ENCODE measurements at regions not wholly inside any gene's neighbourhood (a gene's known extent, or its start where the extent isn't known, plus 50 kb on each side); places are given as distances from the start of the nearest gene placed in this dataset.

DNA sequence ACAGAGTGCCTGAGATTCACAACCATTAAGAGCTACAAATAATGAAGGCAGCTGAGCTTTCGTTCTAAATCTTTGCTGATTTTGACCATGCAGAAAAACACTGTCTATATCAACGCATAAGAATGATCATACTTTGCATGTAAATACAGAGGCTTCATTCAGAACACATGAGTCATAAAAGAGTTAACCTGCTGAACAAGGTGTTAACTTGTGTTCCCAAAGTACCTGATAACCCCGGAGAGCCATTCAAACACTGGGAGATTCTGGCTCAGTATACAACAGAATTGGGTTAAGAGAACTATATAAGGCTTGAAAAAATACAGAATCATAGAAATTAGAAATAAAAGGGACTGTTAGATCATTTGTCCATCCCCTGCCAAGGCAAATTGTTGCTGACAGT lies 964.3 kb upstream of the TENM3 start:
- TF ChIP-seq POLR2A (IDR thresholded peaks at IDR 0.05; ENCODE audit: low read depth) (no peak), POLR2AphosphoS5 (IDR thresholded peaks at IDR 0.05) (no peak), EP300 (IDR thresholded peaks at IDR 0.05) (no peak)
- TF ChIP-seq, protein P1, sequence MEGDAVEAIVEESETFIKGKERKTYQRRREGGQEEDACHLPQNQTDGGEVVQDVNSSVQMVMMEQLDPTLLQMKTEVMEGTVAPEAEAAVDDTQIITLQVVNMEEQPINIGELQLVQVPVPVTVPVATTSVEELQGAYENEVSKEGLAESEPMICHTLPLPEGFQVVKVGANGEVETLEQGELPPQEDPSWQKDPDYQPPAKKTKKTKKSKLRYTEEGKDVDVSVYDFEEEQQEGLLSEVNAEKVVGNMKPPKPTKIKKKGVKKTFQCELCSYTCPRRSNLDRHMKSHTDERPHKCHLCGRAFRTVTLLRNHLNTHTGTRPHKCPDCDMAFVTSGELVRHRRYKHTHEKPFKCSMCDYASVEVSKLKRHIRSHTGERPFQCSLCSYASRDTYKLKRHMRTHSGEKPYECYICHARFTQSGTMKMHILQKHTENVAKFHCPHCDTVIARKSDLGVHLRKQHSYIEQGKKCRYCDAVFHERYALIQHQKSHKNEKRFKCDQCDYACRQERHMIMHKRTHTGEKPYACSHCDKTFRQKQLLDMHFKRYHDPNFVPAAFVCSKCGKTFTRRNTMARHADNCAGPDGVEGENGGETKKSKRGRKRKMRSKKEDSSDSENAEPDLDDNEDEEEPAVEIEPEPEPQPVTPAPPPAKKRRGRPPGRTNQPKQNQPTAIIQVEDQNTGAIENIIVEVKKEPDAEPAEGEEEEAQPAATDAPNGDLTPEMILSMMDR (IDR thresholded peaks at IDR 0.05), result no peak

DNA sequence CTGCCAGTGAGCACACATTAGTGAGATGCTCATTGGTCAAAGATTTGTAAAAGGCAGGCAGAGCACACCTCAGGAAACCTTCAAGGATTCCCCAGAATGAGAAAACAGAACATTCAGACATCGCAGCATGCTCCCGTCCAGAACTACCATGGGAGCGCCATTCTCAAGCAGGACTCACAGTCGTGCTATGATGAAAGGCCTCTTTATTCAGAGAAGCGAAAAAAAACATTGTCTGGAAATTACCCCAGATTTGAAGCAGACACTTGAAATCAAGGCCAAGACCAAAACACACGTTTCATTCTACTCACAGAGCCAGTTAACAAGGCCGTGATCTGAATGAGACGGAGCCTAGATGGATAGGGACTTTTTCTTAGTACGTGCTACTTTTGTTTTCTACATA lies 961.8 kb upstream of the TENM3 start:
- intact Hi-C loops (cut with DNase I), result no loop called here
- DNase-seq (ENCODE audit: extremely low spot score), result no peak
- H3K4me1 ChIP-seq, result no peaks in the 10 kb centered on the region
- no peaks in the 10 kb centered on the region for H3K27me3 ChIP-seq
- no peak overlapping the region for H3K27ac ChIP-seq (replicated peaks in 1 of 4)
- no peaks in the 10 kb centered on the region for H3K36me3 ChIP-seq
- no peak overlapping the region for H3K4me3 ChIP-seq
- no peak for TF ChIP-seq POLR2A (IDR thresholded peaks at IDR 0.05; ENCODE audit: low read depth)
- TF ChIP-seq POLR2AphosphoS5 (IDR thresholded peaks at IDR 0.05), result no peak
- no peak for TF ChIP-seq EP300 (IDR thresholded peaks at IDR 0.05)
- TF ChIP-seq, protein P1 (IDR thresholded peaks at IDR 0.05), result no peak
- no peaks in the 10 kb centered on the region for H3K9me3 ChIP-seq
- 76% methylated on average over 9 of the region's 9 CpGs for WGBS

More for the DNA sequence above, 964.3 kb upstream of the TENM3 start:
- intact Hi-C loops (cut with DNase I), result no loop called here
- 63% methylated on average over 3 of the region's 3 CpGs for WGBS
- Histone ChIP-seq H3K27me3 (no peaks in the 10 kb centered on the region), H3K27ac (replicated peaks in 1 of 4) (no peak overlapping the region), H3K36me3 (no peaks in the 10 kb centered on the region), H3K4me1 (no peaks in the 10 kb centered on the region), H3K4me3 (no peak overlapping the region), H3K9me3 (peaks cover 0 to 4% (median 0%) of the 10 kb centered on the region in 4 donors)
- no peak for DNase-seq (ENCODE audit: extremely low spot score)

DNA sequence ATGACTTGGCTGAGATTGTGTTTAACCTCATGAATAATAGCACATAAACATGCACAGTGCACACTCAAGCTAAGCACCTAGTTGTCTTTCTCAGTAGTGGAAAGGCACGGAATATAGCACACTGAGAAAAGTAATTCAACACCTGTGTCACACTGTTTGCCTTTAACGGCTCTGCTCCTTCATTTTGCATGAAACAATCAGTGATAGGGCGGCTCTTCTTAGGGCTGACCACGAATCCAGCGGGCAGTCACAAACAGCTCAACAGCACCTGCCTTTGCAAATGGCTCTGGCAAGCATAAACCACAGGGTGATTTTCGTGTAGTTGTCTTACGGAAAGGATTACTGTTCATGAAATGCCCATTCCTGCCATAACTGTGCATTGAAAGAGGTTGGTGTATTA lies 954.0 kb upstream of the TENM3 start:
- no peaks in the 10 kb centered on the region for H3K36me3 ChIP-seq
- H3K4me1 ChIP-seq, result no peaks in the 10 kb centered on the region
- H3K9me3 ChIP-seq, result no peaks in the 10 kb centered on the region
- WGBS, result 62% methylated on average over 7 of the region's 7 CpGs
- no peak for DNase-seq (ENCODE audit: extremely low spot score)
- peaks cover 0 to 7% (median 0%) of the 10 kb centered on the region in 4 donors for H3K27me3 ChIP-seq
- TF ChIP-seq, protein P1 (IDR thresholded peaks at IDR 0.05), result no peak
- TF ChIP-seq POLR2AphosphoS5 (IDR thresholded peaks at IDR 0.05), result no peak
- no peak for TF ChIP-seq POLR2A (IDR thresholded peaks at IDR 0.05; ENCODE audit: low read depth)
- TF ChIP-seq EP300 (IDR thresholded peaks at IDR 0.05), result no peak
- no peak overlapping the region for H3K4me3 ChIP-seq
- no peak overlapping the region for H3K27ac ChIP-seq (replicated peaks in 1 of 4)
- intact Hi-C loops (cut with DNase I), result no loop called here

DNA sequence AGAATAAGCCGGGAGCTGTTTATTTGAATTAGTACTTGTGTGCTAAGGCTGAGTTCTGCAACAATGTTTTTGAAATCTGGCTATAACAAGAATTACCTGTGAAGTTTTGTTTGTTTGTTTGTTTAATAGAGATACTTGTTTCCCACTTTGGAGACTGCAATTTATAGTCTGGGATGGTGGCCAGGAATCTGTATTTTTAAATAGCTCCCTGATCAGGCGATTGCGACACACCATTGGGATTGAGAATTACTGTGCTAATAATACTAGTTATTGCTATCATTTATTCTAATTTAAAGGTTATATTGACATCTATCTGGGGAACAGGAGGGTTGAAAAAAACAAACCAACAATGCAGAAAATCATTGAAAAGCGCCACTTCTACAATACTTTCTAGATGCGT lies 951.6 kb upstream of the TENM3 start:
- intact Hi-C loops (cut with DNase I), result no loop called here
- DNase-seq (ENCODE audit: extremely low spot score), result no peak
- H3K4me3 ChIP-seq, result no peak overlapping the region
- H3K4me1 ChIP-seq, result no peaks in the 10 kb centered on the region
- H3K36me3 ChIP-seq, result no peaks in the 10 kb centered on the region
- H3K9me3 ChIP-seq, result no peaks in the 10 kb centered on the region
- peaks cover 0 to 7% (median 0%) of the 10 kb centered on the region in 4 donors for H3K27me3 ChIP-seq
- 80% methylated on average over 5 of the region's 5 CpGs for WGBS
- TF ChIP-seq POLR2A (IDR thresholded peaks at IDR 0.05; ENCODE audit: low read depth), result no peak
- no peak for TF ChIP-seq POLR2AphosphoS5 (IDR thresholded peaks at IDR 0.05)
- TF ChIP-seq, protein P1 (IDR thresholded peaks at IDR 0.05), result no peak
- no peak for TF ChIP-seq EP300 (IDR thresholded peaks at IDR 0.05)
- H3K27ac ChIP-seq (replicated peaks in 1 of 4), result no peak overlapping the region

DNA sequence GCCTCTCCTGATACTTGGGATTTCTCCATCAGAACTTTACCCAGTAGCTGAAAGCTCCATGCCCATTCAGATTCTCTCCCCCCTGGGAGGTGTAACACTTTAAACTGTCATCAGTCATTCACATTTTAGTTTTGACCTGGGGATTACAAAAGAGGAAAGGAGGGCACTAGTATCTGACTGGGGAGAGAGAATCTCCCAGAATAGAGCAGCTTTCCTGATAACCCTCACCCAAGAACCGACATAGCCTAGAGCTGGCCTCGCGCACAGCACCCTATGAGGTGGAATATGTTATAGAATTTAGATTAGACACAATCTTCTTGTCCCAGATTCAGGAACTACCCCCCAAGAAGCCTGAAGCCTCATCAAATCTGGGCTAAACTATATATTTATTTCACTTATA lies 950.2 kb upstream of the TENM3 start:
- Histone ChIP-seq H3K9me3 (peaks cover 0 to 2% (median 0%) of the 10 kb centered on the region in 4 donors), H3K27me3 (peaks cover 0 to 7% (median 0%) of the 10 kb centered on the region in 4 donors), H3K36me3 (no peaks in the 10 kb centered on the region), H3K4me1 (no peaks in the 10 kb centered on the region), H3K27ac (replicated peaks in 1 of 4) (no peak overlapping the region), H3K4me3 (no peak overlapping the region)
- DNase-seq (ENCODE audit: extremely low spot score), result no peak
- 95% methylated on average over 3 of the region's 3 CpGs for WGBS
- intact Hi-C loops (cut with DNase I), result no loop called here
- TF ChIP-seq, protein P1 (IDR thresholded peaks at IDR 0.05), result no peak
- TF ChIP-seq POLR2A (IDR thresholded peaks at IDR 0.05; ENCODE audit: low read depth), result no peak
- no peak for TF ChIP-seq POLR2AphosphoS5 (IDR thresholded peaks at IDR 0.05)
- TF ChIP-seq EP300 (IDR thresholded peaks at IDR 0.05), result no peak

All from esophagus muscularis mucosa (tissue), 4 donors.